K562 (cell line): ENCODE measurements at regions not wholly inside any gene's neighbourhood (a gene's known extent, or its start where the extent isn't known, plus 50 kb on each side); places are given as distances from the start of the nearest gene placed in this dataset.

Experiments
- ATAC-seq: fragments of 200-7000 bp; cut with Tn5 transposase; 3 replicates; pipeline ENCODE4 v1.9.1; 2020; ENCODE audit warnings: moderate library complexity
- BruUV-seq: library from RNA; stranded (reverse); fragments of 400-500 nt; replicated peaks from 2 replicates; lab custom pipeline; 2021; lab: Mats Ljungman, UMichigan
- CTCF ChIA-PET: fragments of 300-600 bp; formaldehyde crosslinking; extraction: SDS; loops from one replicate; lab custom pipeline; 2021; ENCODE audit warnings: low intra/inter-chr PET ratio; lab: Yijun Ruan, JAX
- POLR2A ChIA-PET: fragments of 300-600, 350-650 bp; sonication (Branson Sonifier 250); formaldehyde crosslinking; extraction: SDS; loops from one replicate; lab custom pipeline; 2021; ENCODE audit warnings: antibody characterized with exemption, inconsistent platforms; lab: Yijun Ruan, JAX
- DNase-seq, 4 experiments: peaks; one replicate each; pipeline versions ENCODE4 v3.0.0 to v3.0.0-alpha.2; 2011 to 2018; ENCODE audit warnings: low spot score in 3 of 4, mixed read lengths in 3 of 4; ENCODE audit errors: extremely low read depth in 1 of 4
- FAIRE-seq: peaks from 2 replicates; lab custom pipeline; 2011; peaks lifted over from hg19 to GRCh38; lab: Jason Lieb, UNC
- H2AFZ ChIP-seq: 2 replicates; pipeline ENCODE4 v1.6.0; 2011; ENCODE audit warnings: low read depth, low read length, control low read depth, inconsistent platforms
- H3K27ac ChIP-seq: fragments of 200-600 bp; 3 replicates; pipeline ENCODE4 v1.8.0; 2011; ENCODE audit warnings: low read depth, mild to moderate bottlenecking, control low read depth, inconsistent platforms, low read length, moderate library complexity, mixed read lengths; ENCODE audit errors: extremely low read depth
- H3K27me3 ChIP-seq, 2 experiments: fragments of 300-600 bp in 1 of 2; 2 replicates in 1 of 2; 3 replicates in 1 of 2; pipeline versions ENCODE4 v1.6.0 to v1.8.0; 2011; ENCODE audit warnings: inconsistent platforms in 2 of 2, low read length in 2 of 2, mild to moderate bottlenecking in 1 of 2, mixed read lengths in 1 of 2, moderate library complexity in 1 of 2; ENCODE audit not compliant: control insufficient read depth in 2 of 2, insufficient read depth in 2 of 2
- H3K36me3 ChIP-seq: fragments of 300-600 bp; 3 replicates; pipeline ENCODE4 v1.8.0; 2011; ENCODE audit warnings: mild to moderate bottlenecking, low read length, inconsistent platforms; ENCODE audit not compliant: control insufficient read depth, insufficient read depth
- H3K4me1 ChIP-seq, 2 experiments: fragments of 200-600 bp in 1 of 2; replicated peaks in 1 of 2; 2 replicates in 1 of 2; 3 replicates in 1 of 2; pipeline versions ENCODE4 v1.5.1 to v1.8.0; 2011; ENCODE audit warnings: inconsistent platforms in 2 of 2, low read length in 2 of 2, mild to moderate bottlenecking in 1 of 2, mixed read lengths in 1 of 2, moderate library complexity in 1 of 2; ENCODE audit not compliant: control insufficient read depth in 2 of 2, insufficient read depth in 2 of 2
- H3K4me2 ChIP-seq: 2 replicates; pipeline ENCODE4 v1.6.1; 2011; ENCODE audit warnings: low read length, control low read depth, inconsistent platforms, mixed read lengths; ENCODE audit not compliant: insufficient read depth
- H3K4me3 ChIP-seq: fragments of 200-600 bp; sonication (generic), shearing (Covaris generic); 2 replicates; pipeline ENCODE4 v1.5.1; 2016; ENCODE audit warnings: control low read depth, inconsistent platforms
- H3K79me2 ChIP-seq: fragments of 200-600 bp; 3 replicates; pipeline ENCODE4 v1.8.0; 2011; ENCODE audit warnings: low read length, inconsistent platforms; ENCODE audit not compliant: control insufficient read depth, insufficient read depth
- H3K9ac ChIP-seq, 2 experiments: 2 replicates each; pipeline versions ENCODE4 v1.6.0 to v1.6.1; 2011; ENCODE audit warnings: low read depth in 2 of 2, low read length in 2 of 2, control low read depth in 1 of 2, inconsistent platforms in 1 of 2, mild to moderate bottlenecking in 1 of 2, mixed read lengths in 1 of 2; ENCODE audit not compliant: insufficient read depth in 1 of 2
- H3K9me1 ChIP-seq: one replicate; pipeline ENCODE4 v1.6.0; 2011; ENCODE audit warnings: inconsistent platforms, mild to moderate bottlenecking, low read length, moderate library complexity; ENCODE audit not compliant: control insufficient read depth, insufficient read depth
- H3K9me3 ChIP-seq: replicated peaks from 2 replicates; pipeline ENCODE4 v1.5.1; 2011; ENCODE audit warnings: low read depth, low read length, inconsistent platforms; ENCODE audit not compliant: control insufficient read depth, insufficient read depth
- H4K20me1 ChIP-seq: replicated peaks from 2 replicates; pipeline ENCODE4 v1.6.1; 2011; ENCODE audit warnings: low read length, inconsistent platforms, mixed read lengths; ENCODE audit not compliant: control insufficient read depth, insufficient read depth
- CREM ChIP-seq: IDR thresholded peaks from 2 replicates; pipeline ENCODE4 v1.6.1; 2014; ENCODE audit warnings: antibody characterized with exemption, low read depth
- EWSR1 ChIP-seq: fragments of 450-650 bp; IDR thresholded peaks from 2 replicates; pipeline ENCODE4 v1.6.1; 2018; ENCODE audit warnings: borderline replicate concordance, mild to moderate bottlenecking, low read depth, moderate library complexity; ENCODE audit not compliant: partially characterized antibody
- GTF2B ChIP-seq: IDR thresholded peaks from 2 replicates; pipeline ENCODE4 v1.6.1; 2011; ENCODE audit not compliant: insufficient read length; ENCODE audit errors: extremely low read depth
- HBP1 ChIP-seq: fragments of 450-650 bp; formaldehyde crosslinking; IDR thresholded peaks from 2 replicates; pipeline ENCODE4 v1.4.0; 2022; ENCODE audit warnings: missing genetic modification characterization
- HNRNPUL1 ChIP-seq: fragments of 200-400 bp; formaldehyde crosslinking; IDR thresholded peaks from 2 replicates; pipeline ENCODE4 v1.6.1; 2017; ENCODE audit warnings: low read length
- HOXB6 ChIP-seq: fragments of 250-450 bp; sonication (Bioruptor Pico); IDR thresholded peaks from 2 replicates; pipeline ENCODE4 v1.5.1; 2022; ENCODE audit warnings: mild to moderate bottlenecking, borderline replicate concordance
- MYC ChIP-seq, 2 experiments: fragments of 250-450 bp in 1 of 2; sonication (Bioruptor Pico) in 1 of 2; IDR thresholded peaks; 2 replicates each; pipeline versions ENCODE4 v1.5.1 to v1.6.1; 2012 to 2021; ENCODE audit warnings: low read depth in 2 of 2, borderline replicate concordance in 1 of 2, improper control_type of control experiment in 1 of 2, low read length in 1 of 2, mild to moderate bottlenecking in 1 of 2, moderate library complexity in 1 of 2
- NBN ChIP-seq: fragments of 450-650 bp; IDR thresholded peaks from 2 replicates; pipeline ENCODE4 v1.6.1; 2016; ENCODE audit warnings: low read depth, mild to moderate bottlenecking
- NCOA1 ChIP-seq: fragments of 450-650 bp; IDR thresholded peaks from 2 replicates; pipeline ENCODE4 v1.6.1; 2016; ENCODE audit warnings: low read depth
- NCOA4 ChIP-seq: fragments of 450-650 bp; IDR thresholded peaks from 2 replicates; pipeline ENCODE4 v1.6.1; 2018; ENCODE audit warnings: mild to moderate bottlenecking; ENCODE audit not compliant: partially characterized antibody
- NCOA6 ChIP-seq: fragments of 450-650 bp; IDR thresholded peaks from 2 replicates; pipeline ENCODE4 v1.6.1; 2017; ENCODE audit warnings: mild to moderate bottlenecking
- NELFE ChIP-seq: IDR thresholded peaks from 2 replicates; pipeline ENCODE4 v1.6.1; 2011; ENCODE audit warnings: mild to moderate bottlenecking; ENCODE audit not compliant: insufficient read depth, insufficient read length
- NFYB ChIP-seq: IDR thresholded peaks from 2 replicates; pipeline ENCODE4 v1.6.1; 2011; ENCODE audit warnings: mild to moderate bottlenecking, moderate library complexity; ENCODE audit not compliant: insufficient read length; ENCODE audit errors: extremely low read depth
- SMARCA4 ChIP-seq: fragments of 450-650 bp; IDR thresholded peaks from 2 replicates; pipeline ENCODE4 v1.6.1; 2016
- THRA ChIP-seq: fragments of 450-650 bp; IDR thresholded peaks from 2 replicates; pipeline ENCODE4 v1.6.1; 2017; ENCODE audit warnings: mild to moderate bottlenecking, moderate library complexity
- WGBS: fragments of 100-300 bp; shearing (Covaris generic); methylation state at CpG from one replicate; pipeline ENCODE4 v1.1.6; 2016; ENCODE audit warnings: low coverage, mixed read lengths; ENCODE audit not compliant: insufficient coverage; ENCODE audit errors: missing lambda C conversion rate; 5-methylcytosine and 5-hydroxymethylcytosine counted together
- in situ Hi-C: fragments of 300-500 bp; cut with MboI; formaldehyde crosslinking; loops from 4 replicates; pipeline ENCODE4 v1.15.0; 2018; ENCODE audit warnings: inconsistent platforms, mixed read lengths
- intact Hi-C: fragments of 100-400 bp; cut with micrococcal nuclease; formaldehyde crosslinking; loops from 2 replicates; pipeline ENCODE4 v1.14.2; 2022

- no peak for TF ChIP-seq NFYB
- no peak for TF ChIP-seq GTF2B
- TF ChIP-seq NBN = no peak
- TF ChIP-seq MYC (IDR thresholded peaks at IDR 0.05; ENCODE audit: low read depth, low read length) = no peak
- no peak for TF ChIP-seq MYC (CRISPR knock-in tag; IDR thresholded peaks at IDR 0.05; ENCODE audit: borderline replicate concordance, low read depth)
Measured at GRCh38 chr2:34093790-34094189, 494.7 kb upstream of the FAM98A start (continued).

GRCh38 chr2:34070196-34070595 lies 471.1 kb upstream of the FAM98A start:
- Histone ChIP-seq H3K4me1 (no peaks in the 10 kb centered on the region), H3K27ac (no peak overlapping the region), H4K20me1 (no peaks in the 10 kb centered on the region), H3K27me3 (no peaks in the 10 kb centered on the region), H3K4me2 (no peak overlapping the region), H3K9me1 (no peaks in the 10 kb centered on the region), H3K9me3 (no peaks in the 10 kb centered on the region), H3K79me2 (no peaks in the 10 kb centered on the region), H3K4me3 (no peak overlapping the region), H2AFZ (no peak overlapping the region), H3K36me3 (no peaks in the 10 kb centered on the region), H3K9ac (no peak overlapping the region)
- no TSS peak for BruUV-seq
- intact Hi-C loops (no loop called here), in situ Hi-C loops (no loop called here)
- no peak for FAIRE-seq
- POLR2A ChIA-PET = no interaction called here
- CTCF ChIA-PET = no interaction called here
- DNase-seq = no peak
- no peak for ATAC-seq
- 3% methylated on average over 2 of the region's 2 CpGs for WGBS
- TF ChIP-seq NCOA4 (no peak), HBP1 (no peak), EWSR1 (no peak), NELFE (no peak), SMARCA4 (no peak), NCOA1 (no peak), NCOA6 (no peak), HOXB6 (CRISPR knock-in tag) (no peak), THRA (no peak), HNRNPUL1 (no peak), CREM (no peak)
